DND-41 (cell line): ENCODE measurements at regions not wholly inside any gene's neighbourhood (a gene's known extent, or its start where the extent isn't known, plus 50 kb on each side); places are given as distances from the start of the nearest gene placed in this dataset.

ENCODE experiments used
- EZH2 ChIP-seq: IDR thresholded peaks from 3 replicates; pipeline ENCODE4 v1.6.1; 2012; ENCODE audit warnings: borderline replicate concordance, low read depth, mild to moderate bottlenecking, moderate library complexity, low read length, inconsistent platforms; ENCODE audit not compliant: severe bottlenecking
- TF ChIP-seq, protein P1 (sequence below): IDR thresholded peaks from 2 replicates; pipeline ENCODE4 v1.5.1; 2012; ENCODE audit warnings: borderline replicate concordance, low read length, moderate library complexity, mild to moderate bottlenecking; ENCODE audit not compliant: poor library complexity, severe bottlenecking; ENCODE audit errors: extremely low read depth

DNA sequence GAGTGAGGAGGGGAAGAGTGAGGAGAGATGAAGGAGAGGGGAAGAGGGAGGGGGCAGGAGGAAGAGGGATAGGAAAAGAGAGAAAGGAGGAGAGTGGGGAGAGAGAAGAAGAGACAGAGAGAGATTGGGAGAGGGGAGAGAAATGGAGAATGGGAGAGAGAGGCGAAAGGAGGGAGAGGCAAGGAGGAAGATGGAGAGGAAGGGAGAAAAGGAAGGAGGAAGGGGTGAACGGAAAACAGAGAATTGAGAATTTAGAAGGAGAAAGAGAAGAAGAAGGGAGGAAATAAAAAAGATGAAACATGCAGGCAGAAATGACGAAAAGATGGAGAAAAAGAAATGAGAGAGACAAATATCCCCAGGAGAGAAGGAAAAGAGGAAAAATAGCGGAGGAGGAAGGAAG, 502.8 kb downstream of the MN1 start:
- TF ChIP-seq, protein P1, sequence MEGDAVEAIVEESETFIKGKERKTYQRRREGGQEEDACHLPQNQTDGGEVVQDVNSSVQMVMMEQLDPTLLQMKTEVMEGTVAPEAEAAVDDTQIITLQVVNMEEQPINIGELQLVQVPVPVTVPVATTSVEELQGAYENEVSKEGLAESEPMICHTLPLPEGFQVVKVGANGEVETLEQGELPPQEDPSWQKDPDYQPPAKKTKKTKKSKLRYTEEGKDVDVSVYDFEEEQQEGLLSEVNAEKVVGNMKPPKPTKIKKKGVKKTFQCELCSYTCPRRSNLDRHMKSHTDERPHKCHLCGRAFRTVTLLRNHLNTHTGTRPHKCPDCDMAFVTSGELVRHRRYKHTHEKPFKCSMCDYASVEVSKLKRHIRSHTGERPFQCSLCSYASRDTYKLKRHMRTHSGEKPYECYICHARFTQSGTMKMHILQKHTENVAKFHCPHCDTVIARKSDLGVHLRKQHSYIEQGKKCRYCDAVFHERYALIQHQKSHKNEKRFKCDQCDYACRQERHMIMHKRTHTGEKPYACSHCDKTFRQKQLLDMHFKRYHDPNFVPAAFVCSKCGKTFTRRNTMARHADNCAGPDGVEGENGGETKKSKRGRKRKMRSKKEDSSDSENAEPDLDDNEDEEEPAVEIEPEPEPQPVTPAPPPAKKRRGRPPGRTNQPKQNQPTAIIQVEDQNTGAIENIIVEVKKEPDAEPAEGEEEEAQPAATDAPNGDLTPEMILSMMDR = no peak
- TF ChIP-seq EZH2 = no peak
